ENCODE measurements at regions not wholly inside any gene's neighbourhood (a gene's known extent, or its start where the extent isn't known, plus 50 kb on each side); places are given as distances from the start of the nearest gene placed in this dataset.

DNA sequence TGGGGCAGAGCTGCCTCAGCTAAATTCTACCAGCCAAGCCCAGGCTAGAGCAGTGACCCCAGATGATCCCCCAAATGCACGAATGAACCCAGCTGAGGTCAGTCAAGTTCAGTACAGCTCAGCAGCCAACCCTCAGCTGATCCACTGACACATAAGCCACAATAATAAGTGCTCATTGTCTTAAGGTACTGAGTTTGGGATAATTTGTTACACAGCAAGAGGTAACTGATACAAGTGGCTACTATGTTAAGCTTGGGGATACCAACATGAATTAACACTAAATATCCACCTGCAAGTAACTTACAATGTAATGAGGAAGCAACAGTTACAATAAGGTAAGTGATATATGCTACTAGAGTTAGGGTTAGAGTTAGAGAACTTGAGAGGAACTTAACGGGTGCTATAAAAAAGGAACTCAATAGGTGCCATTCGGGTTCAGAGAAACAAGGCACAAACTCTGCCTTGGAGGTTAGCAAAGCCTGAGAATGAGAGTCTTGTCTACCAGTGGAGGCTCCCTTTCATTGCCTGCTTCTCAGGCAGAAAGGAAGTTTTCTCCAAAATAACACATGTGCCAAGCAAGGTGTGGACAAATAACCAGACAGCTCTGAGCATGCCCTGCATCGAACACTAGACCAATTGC is 189.4 kb downstream of the ARL4C start:
- Mint-ChIP-seq H3K36me3 (ENCODE audit: insufficient read depth) (no peaks in the 10 kb centered on the region), H3K4me1 (ENCODE audit: low read depth) (peaks cover 51% of the 10 kb centered on the region), H3K4me3 (no peak overlapping the region), H3K27me3 (ENCODE audit: low read depth) (no peaks in the 10 kb centered on the region), H3K9me3 (peaks cover 3% of the 10 kb centered on the region)
- DNase-seq (no peak), ATAC-seq (no peak)

DNA sequence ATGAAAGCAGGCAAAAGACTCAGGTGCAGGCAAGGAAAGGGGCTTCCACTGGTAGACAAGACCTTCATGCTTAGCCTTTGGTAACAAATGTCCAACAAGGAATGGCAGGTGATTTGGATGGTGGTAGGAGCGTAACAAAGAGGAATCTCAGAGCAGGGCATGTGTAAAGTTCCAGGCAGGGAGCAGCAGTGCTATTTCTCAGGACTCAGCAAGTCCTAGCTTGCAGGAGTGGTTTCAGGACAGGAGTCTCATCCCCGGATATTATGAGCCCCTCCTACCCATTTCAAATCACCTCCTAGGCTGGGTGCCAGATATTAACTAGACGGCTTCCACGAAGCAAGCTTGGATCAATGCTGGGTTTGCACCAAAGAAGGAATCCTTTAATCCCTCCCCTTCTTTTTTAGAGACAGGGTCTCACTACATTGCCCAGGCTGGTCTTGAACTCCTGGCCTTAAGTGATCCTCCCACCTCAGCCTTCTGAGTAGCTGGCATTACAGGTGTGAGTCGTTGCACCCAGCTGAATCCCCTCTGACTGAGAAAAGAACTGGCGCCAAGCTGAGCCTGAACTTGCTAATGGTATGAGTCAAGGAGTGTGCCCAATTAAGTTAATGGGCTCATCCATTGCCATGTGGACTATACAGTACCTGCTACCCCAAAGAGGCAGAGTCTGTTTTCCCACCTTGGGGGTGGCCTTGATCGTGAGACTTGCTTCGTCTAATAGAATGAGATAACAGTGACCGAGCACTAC is 190.3 kb downstream of the ARL4C start:
- ATAC-seq = no peak

GRCh38 chr2:234305846-234306245 is 191.0 kb downstream of the ARL4C start:
- H3K27me3 Mint-ChIP-seq (ENCODE audit: low read depth) = no peaks in the 10 kb centered on the region
- peaks cover 3% of the 10 kb centered on the region for H3K9me3 Mint-ChIP-seq
- no peaks in the 10 kb centered on the region for H3K36me3 Mint-ChIP-seq (ENCODE audit: insufficient read depth)
- peaks cover 63% of the 10 kb centered on the region for H3K4me1 Mint-ChIP-seq (ENCODE audit: low read depth)
- DNase-seq (no peak), ATAC-seq (no peak)
- no peak overlapping the region for H3K4me3 Mint-ChIP-seq

More for the DNA sequence above, 190.3 kb downstream of the ARL4C start:
- peaks cover 3% of the 10 kb centered on the region for H3K9me3 Mint-ChIP-seq
- no peaks in the 10 kb centered on the region for H3K36me3 Mint-ChIP-seq (ENCODE audit: insufficient read depth)
- DNase-seq = no peak
- H3K4me3 Mint-ChIP-seq = no peak overlapping the region
- H3K27me3 Mint-ChIP-seq (ENCODE audit: low read depth) = no peaks in the 10 kb centered on the region
- H3K4me1 Mint-ChIP-seq (ENCODE audit: low read depth) = peaks cover 55% of the 10 kb centered on the region

DNA sequence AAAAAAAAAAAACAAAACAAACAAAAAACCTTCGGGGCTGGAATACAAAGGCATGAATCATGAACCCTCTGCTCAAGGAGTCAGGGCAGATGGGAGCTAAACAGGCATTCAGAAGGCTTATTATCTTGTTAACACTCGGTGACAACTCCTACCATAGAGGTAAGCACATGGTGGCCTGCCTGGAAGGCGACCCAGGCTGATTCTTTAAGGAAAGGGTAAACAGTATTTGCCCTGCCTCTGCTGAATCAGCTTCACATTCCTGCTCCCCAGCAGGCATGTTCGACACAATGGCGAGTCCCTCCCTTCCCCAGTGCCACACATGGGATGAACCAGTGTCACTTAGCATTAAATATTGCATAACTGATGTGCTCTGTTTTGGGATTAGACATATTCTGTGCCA is 191.9 kb downstream of the ARL4C start:
- DNase-seq (no peak), ATAC-seq (no peak)
- H3K36me3 Mint-ChIP-seq (ENCODE audit: insufficient read depth) = no peaks in the 10 kb centered on the region
- H3K9me3 Mint-ChIP-seq = peaks cover 3% of the 10 kb centered on the region
- H3K4me3 Mint-ChIP-seq = no peak overlapping the region
- no peaks in the 10 kb centered on the region for H3K27me3 Mint-ChIP-seq (ENCODE audit: low read depth)
- peaks cover 63% of the 10 kb centered on the region for H3K4me1 Mint-ChIP-seq (ENCODE audit: low read depth)

- DNase-seq (no peak), ATAC-seq (no peak)
- peaks cover 52% of the 10 kb centered on the region for H3K4me1 Mint-ChIP-seq (ENCODE audit: low read depth)
- H3K4me3 Mint-ChIP-seq = no peak overlapping the region
- no peaks in the 10 kb centered on the region for H3K27me3 Mint-ChIP-seq (ENCODE audit: low read depth)
- no peaks in the 10 kb centered on the region for H3K36me3 Mint-ChIP-seq (ENCODE audit: insufficient read depth)
- peaks cover 3% of the 10 kb centered on the region for H3K9me3 Mint-ChIP-seq
Observed at GRCh38 chr2:234302664-234302991, 194.3 kb downstream of the ARL4C start.

DNA sequence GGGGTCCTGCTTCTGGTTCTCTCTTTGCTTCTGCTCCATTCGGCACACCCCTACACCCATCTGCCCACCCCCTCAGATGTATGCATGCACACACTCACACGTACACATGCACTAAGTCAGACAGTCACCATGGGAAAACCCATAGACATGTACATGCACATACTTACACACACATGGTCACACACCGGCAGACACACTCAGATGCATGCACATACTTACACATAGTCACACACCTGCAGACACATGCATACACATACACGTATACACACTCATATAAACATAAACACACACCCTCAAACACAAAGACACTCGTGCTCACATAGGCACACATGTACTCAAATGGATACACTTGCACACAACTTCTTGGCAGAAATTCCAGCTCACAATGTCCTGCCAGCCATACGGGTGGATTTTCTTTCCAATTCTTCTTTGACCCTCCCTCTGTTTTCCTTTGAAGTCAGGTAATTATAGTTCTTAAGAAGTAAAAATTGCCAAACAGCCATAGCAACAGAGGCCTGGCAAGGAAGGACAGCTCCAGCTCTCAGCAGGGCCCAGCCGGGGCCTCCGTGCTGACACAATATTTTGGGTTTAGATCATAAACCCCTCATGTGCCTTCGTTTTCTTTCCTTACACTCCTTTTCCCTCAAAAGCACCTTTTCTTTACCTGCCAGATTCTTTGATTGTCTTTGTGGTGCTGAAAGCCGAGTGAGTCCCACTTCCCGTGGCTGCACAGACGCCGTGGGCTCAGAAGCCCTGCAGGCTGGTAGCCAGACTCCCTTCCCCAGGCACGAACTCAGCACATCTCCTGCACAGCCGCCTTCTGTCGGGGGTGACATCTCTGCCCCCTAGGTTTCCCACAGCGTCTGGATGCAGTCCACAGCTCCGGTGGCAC is 195.7 kb downstream of the ARL4C start:
- Mint-ChIP-seq H3K36me3 (ENCODE audit: insufficient read depth) (no peaks in the 10 kb centered on the region), H3K27me3 (ENCODE audit: low read depth) (no peaks in the 10 kb centered on the region), H3K4me1 (ENCODE audit: low read depth) (peaks cover 54% of the 10 kb centered on the region), H3K4me3 (no peak overlapping the region), H3K9me3 (peaks cover 3% of the 10 kb centered on the region)
- DNase-seq (no peak), ATAC-seq (peak in 1 of 2 donors; percentile 28)

DNA sequence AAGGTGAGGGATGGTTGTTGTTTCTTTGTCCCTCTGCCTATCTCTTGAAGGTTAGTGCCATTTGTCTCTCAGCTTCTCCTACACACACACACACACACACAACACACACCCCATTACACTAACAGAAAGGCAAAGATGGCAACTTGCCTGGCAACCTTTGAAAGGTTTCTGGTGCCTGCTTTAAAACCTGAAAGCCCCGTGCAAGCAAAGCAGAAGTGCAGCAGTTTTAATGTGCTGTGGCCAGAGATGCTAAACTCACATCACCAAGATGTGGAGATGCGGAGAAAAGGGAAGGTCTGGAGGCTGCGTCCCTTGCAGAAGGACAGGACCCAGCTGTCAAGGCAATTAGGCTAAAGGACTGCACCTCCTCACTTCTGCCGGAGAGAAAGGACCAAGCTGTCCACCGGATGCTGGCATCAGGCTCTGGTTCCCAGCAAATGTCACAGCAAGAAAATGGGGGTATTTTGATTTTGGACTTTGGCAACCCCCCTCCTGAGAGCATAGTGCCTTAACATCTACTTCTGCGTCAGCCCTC is 196.4 kb downstream of the ARL4C start:
- no peaks in the 10 kb centered on the region for H3K27me3 Mint-ChIP-seq (ENCODE audit: low read depth)
- H3K4me3 Mint-ChIP-seq = no peak overlapping the region
- H3K4me1 Mint-ChIP-seq (ENCODE audit: low read depth) = peaks cover 57% of the 10 kb centered on the region
- ATAC-seq = no peak
- no peaks in the 10 kb centered on the region for H3K36me3 Mint-ChIP-seq (ENCODE audit: insufficient read depth)
- no peak for DNase-seq
- peaks cover 4% of the 10 kb centered on the region for H3K9me3 Mint-ChIP-seq

- no peaks in the 10 kb centered on the region for H3K27me3 Mint-ChIP-seq (ENCODE audit: low read depth)
- H3K4me1 Mint-ChIP-seq (ENCODE audit: low read depth) = peaks cover 71% of the 10 kb centered on the region
- no peak overlapping the region for H3K4me3 Mint-ChIP-seq
- H3K36me3 Mint-ChIP-seq (ENCODE audit: insufficient read depth) = no peaks in the 10 kb centered on the region
- ATAC-seq = no peak
- no peak for DNase-seq
- peaks cover 4% of the 10 kb centered on the region for H3K9me3 Mint-ChIP-seq
Observed at GRCh38 chr2:234298918-234299317, 198.0 kb downstream of the ARL4C start.

DNA sequence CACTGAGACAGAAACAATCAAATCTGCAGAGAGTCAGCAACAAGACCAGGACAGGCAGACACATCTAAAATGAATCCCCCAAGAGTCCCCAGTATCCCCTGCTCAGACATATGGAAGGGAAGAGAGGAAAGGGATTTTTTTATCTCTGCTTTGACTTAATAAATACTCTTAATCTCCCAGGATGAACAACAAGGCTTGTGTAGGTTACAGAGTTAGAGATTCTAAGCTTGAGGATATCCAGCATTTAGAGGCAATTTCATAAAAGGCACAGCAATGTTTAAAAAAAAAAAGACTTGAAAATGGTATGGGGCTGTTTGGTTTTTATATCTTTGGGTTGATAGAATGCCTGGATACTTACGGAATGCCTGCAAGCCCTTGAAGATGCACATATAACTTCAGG is 199.9 kb downstream of the ARL4C start:
- no peak for ATAC-seq
- H3K27me3 Mint-ChIP-seq (ENCODE audit: low read depth) = no peaks in the 10 kb centered on the region
- peaks cover 4% of the 10 kb centered on the region for H3K9me3 Mint-ChIP-seq
- H3K36me3 Mint-ChIP-seq (ENCODE audit: insufficient read depth) = no peaks in the 10 kb centered on the region
- peaks cover 84% of the 10 kb centered on the region for H3K4me1 Mint-ChIP-seq (ENCODE audit: low read depth)
- DNase-seq = no peak
- H3K4me3 Mint-ChIP-seq = no peak overlapping the region

DNA sequence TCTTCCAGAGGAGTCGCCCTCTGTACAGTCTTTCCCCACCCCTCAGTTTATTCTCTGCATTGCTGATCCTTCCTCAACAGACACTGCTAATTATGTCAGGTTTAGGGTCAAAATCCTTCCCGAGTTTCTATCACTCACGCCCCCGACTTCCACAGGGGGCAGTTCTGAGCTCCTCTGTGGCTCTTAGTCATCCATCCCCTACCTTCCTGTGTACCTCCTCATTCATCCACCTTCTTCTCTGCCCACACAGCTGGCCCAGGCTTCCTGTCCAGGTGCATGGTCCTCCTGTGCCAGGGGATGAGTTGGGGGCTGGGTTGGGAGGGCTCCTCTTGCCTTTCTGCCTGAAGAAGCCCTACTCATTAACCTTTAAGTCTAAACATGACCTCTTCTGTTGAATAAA is 202.9 kb downstream of the ARL4C start:
- H3K36me3 Mint-ChIP-seq (ENCODE audit: insufficient read depth) = no peaks in the 10 kb centered on the region
- peaks cover 90% of the 10 kb centered on the region for H3K4me1 Mint-ChIP-seq (ENCODE audit: low read depth)
- peaks cover 4% of the 10 kb centered on the region for H3K9me3 Mint-ChIP-seq
- no peaks in the 10 kb centered on the region for H3K27me3 Mint-ChIP-seq (ENCODE audit: low read depth)
- no peak for DNase-seq
- no peak overlapping the region for H3K4me3 Mint-ChIP-seq
- no peak for ATAC-seq

- Mint-ChIP-seq H3K9me3 (peaks cover 4% of the 10 kb centered on the region), H3K4me3 (peak overlapping the region; percentile 55), H3K36me3 (ENCODE audit: insufficient read depth) (no peaks in the 10 kb centered on the region), H3K27me3 (ENCODE audit: low read depth) (no peaks in the 10 kb centered on the region), H3K4me1 (ENCODE audit: low read depth) (peaks cover 92% of the 10 kb centered on the region)
- DNase-seq (no peak), ATAC-seq (no peak)
Observed at GRCh38 chr2:234292962-234293243, 204.0 kb downstream of the ARL4C start.

DNA sequence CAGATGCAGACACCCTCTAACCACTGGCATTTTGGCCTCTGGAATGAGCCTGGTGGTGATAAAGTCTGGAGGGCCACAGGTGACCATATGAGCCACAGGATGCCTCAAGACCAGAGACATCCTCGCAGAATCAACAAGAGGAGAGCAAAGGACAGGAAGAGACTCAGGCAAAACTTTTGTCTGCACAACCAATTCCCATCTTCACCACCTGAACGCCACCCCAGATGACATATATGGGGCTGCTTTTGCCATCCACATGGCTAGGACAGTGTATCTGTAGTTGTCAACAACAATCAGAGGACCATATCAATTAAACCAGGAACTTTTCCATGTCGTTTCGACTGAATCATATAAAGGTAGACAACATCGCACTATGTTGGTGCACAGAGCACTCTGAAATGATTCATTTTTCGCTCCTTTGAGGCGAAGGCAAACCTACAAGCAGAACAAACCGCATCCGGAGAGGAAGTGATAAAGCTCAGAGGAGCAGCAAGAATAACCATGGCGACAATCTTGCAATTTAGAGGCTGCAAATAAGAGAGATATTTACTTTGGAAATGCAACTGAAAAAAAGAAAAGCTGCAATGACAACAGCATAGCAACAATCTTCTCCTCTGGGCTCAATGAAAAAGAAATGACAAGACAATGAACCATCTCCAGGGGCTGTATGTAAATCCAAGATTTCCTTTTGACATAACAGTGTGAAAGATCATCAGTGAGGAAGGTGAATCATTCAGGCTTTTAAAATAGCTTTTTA is 204.5 kb downstream of the ARL4C start:
- Mint-ChIP-seq H3K27me3 (ENCODE audit: low read depth) (no peaks in the 10 kb centered on the region), H3K4me1 (ENCODE audit: low read depth) (peaks cover 94% of the 10 kb centered on the region), H3K9me3 (peaks cover 4% of the 10 kb centered on the region), H3K36me3 (ENCODE audit: insufficient read depth) (no peaks in the 10 kb centered on the region), H3K4me3 (peak overlapping the region; percentile 55)
- peak; percentile 49 for DNase-seq
- peak; percentile 73 to 80 for ATAC-seq

- H3K36me3 Mint-ChIP-seq (ENCODE audit: insufficient read depth) = no peaks in the 10 kb centered on the region
- H3K4me3 Mint-ChIP-seq = peak overlapping the region; percentile 55
- ATAC-seq (peak; percentile 1), DNase-seq (no peak)
- peaks cover 4% of the 10 kb centered on the region for H3K9me3 Mint-ChIP-seq
- no peaks in the 10 kb centered on the region for H3K27me3 Mint-ChIP-seq (ENCODE audit: low read depth)
- H3K4me1 Mint-ChIP-seq (ENCODE audit: low read depth) = peaks cover 91% of the 10 kb centered on the region
Observed at GRCh38 chr2:234291765-234292204, 205.1 kb downstream of the ARL4C start.

GRCh38 chr2:234290671-234291070 is 206.2 kb downstream of the ARL4C start:
- Mint-ChIP-seq H3K4me1 (ENCODE audit: low read depth) (peaks cover 87% of the 10 kb centered on the region), H3K4me3 (peak overlapping the region; percentile 51), H3K36me3 (ENCODE audit: insufficient read depth) (no peaks in the 10 kb centered on the region), H3K27me3 (ENCODE audit: low read depth) (no peaks in the 10 kb centered on the region), H3K9me3 (no peaks in the 10 kb centered on the region)
- DNase-seq = peak; percentile 79
- peak; percentile 74 to 76 for ATAC-seq

Data from activated T-cell treated with anti-CD3 and anti-CD28 coated beads, Interleukin-2, amount 50 U/mL, for 4 hours (primary cell).